ENCODE measurements at regions not wholly inside any gene's neighbourhood (a gene's known extent, or its start where the extent isn't known, plus 50 kb on each side); places are given as distances from the start of the nearest gene placed in this dataset.

GRCh38 chr5:118522626-118523025 lies 465.7 kb downstream of the DTWD2 start:
- H3K27me3 ChIP-seq (ENCODE audit: insufficient read depth) = no peaks in the 10 kb centered on the region
- no peak overlapping the region for H3K4me3 ChIP-seq
- H3K27ac ChIP-seq (ENCODE audit: low read depth) = no peak overlapping the region
- Mint-ChIP-seq H3K27me3 (ENCODE audit: insufficient read depth, low read depth, poor library complexity) (no peaks in the 10 kb centered on the region), H3K4me3 (no peak overlapping the region), H3K9me3 (no peaks in the 10 kb centered on the region), H3K27ac (no peak overlapping the region), H3K4me1 (peaks cover 9% of the 10 kb centered on the region), H3K36me3 (ENCODE audit: low read depth) (no peaks in the 10 kb centered on the region)
- no peaks in the 10 kb centered on the region; the same call in 1 of the 2 replicates for H3K9me2 ChIP-seq (ENCODE audit: insufficient read depth)
- no peaks in the 10 kb centered on the region for H4K20me1 ChIP-seq (replicated peaks; ENCODE audit: insufficient read depth)
- no peaks in the 10 kb centered on the region for H3K79me2 ChIP-seq (replicated peaks; ENCODE audit: insufficient read depth)
- no peak overlapping the region for H2AFZ ChIP-seq
- ATAC-seq (no peak), DNase-seq (ENCODE audit: low spot score) (no peak)
- TF ChIP-seq ZNF114 (CRISPR knock-in tag; IDR thresholded peaks at IDR 0.05) (no peak), CREB1 (CRISPR knock-in tag; IDR thresholded peaks at IDR 0.05; ENCODE audit: low read depth) (no peak), STAT1 (IDR thresholded peaks at IDR 0.05; ENCODE audit: unreplicated experiment) (no peak), EZH2phosphoT487 (IDR thresholded peaks at IDR 0.05; ENCODE audit: unreplicated experiment) (no peak), ETS1 (IDR thresholded peaks at IDR 0.05) (no peak)
- H3F3A ChIP-seq (replicated peaks; ENCODE audit: low read depth) = no peaks in the 10 kb centered on the region
- no peaks in the 10 kb centered on the region for H3K36me3 ChIP-seq (ENCODE audit: insufficient read depth)
- peaks cover 10% of the 10 kb centered on the region for H3K4me1 ChIP-seq (ENCODE audit: insufficient read depth)
- no peak overlapping the region for H3K4me2 ChIP-seq

- DNase-seq (ENCODE audit: low spot score) = no peak
- Histone ChIP-seq H3K9me2 (ENCODE audit: insufficient read depth) (no peaks in the 10 kb centered on the region; the same call in 1 of the 2 replicates), H3K36me3 (ENCODE audit: insufficient read depth) (no peaks in the 10 kb centered on the region), H3K79me2 (replicated peaks; ENCODE audit: insufficient read depth) (no peaks in the 10 kb centered on the region), H4K20me1 (replicated peaks; ENCODE audit: insufficient read depth) (no peaks in the 10 kb centered on the region), H3F3A (replicated peaks; ENCODE audit: low read depth) (no peaks in the 10 kb centered on the region), H3K27me3 (ENCODE audit: insufficient read depth) (no peaks in the 10 kb centered on the region), H2AFZ (no peak overlapping the region), H3K4me2 (no peak overlapping the region), H3K27ac (ENCODE audit: low read depth) (no peak overlapping the region), H3K4me3 (no peak overlapping the region), H3K4me1 (ENCODE audit: insufficient read depth) (peaks cover 10% of the 10 kb centered on the region)
- no peaks in the 10 kb centered on the region for H3K27me3 Mint-ChIP-seq (ENCODE audit: insufficient read depth, low read depth, poor library complexity)
- no peak for ATAC-seq
- no peak for TF ChIP-seq CTCF (conservative IDR thresholded peaks at IDR 0.05; ENCODE audit: low read depth in 2 of 2)
- no peak for TF ChIP-seq EZH2phosphoT487 (IDR thresholded peaks at IDR 0.05; ENCODE audit: unreplicated experiment)
- no peak for TF ChIP-seq EZH2 (IDR thresholded peaks at IDR 0.05; ENCODE audit: low read depth, unreplicated experiment)
- no peak for TF ChIP-seq STAT1 (IDR thresholded peaks at IDR 0.05; ENCODE audit: unreplicated experiment)
- TF ChIP-seq JUNB (IDR thresholded peaks at IDR 0.05; ENCODE audit: unreplicated experiment) = no peak
- no peak for TF ChIP-seq POLR2AphosphoS5 (IDR thresholded peaks at IDR 0.05; ENCODE audit: low read depth)
- H3K27ac Mint-ChIP-seq = no peak overlapping the region
- H3K36me3 Mint-ChIP-seq (ENCODE audit: low read depth) = no peaks in the 10 kb centered on the region
- H3K4me1 Mint-ChIP-seq = peaks cover 7% of the 10 kb centered on the region
- H3K9me3 Mint-ChIP-seq = no peaks in the 10 kb centered on the region
- no peak overlapping the region for H3K4me3 Mint-ChIP-seq
Observed at GRCh38 chr5:118520771-118521415, 467.5 kb downstream of the DTWD2 start.

Measured in GM23338 (cell line).